ENCODE measurements at regions not wholly inside any gene's neighbourhood (a gene's known extent, or its start where the extent isn't known, plus 50 kb on each side); places are given as distances from the start of the nearest gene placed in this dataset.
A peak's percentile ranks its signal among the peaks of the same experiment; 100 is the strongest.

DNA sequence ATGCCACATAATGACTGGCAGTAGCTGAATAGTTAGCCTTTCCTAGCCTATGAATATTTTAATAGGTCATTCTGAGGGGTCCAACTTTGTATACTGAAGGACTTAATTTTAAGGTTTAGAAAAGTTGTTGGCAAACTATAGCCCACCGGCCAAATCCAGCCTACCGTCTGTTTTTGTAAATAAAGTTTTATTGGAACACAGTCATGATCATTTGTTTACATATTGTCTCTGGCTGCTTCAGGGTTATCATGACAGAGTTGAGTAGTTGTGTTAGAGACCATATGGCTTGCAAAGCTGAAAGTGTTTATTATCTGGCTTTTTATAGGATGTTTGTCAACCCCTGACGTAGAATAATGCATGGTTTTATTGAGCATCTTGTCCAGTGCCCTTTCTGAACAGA, 73.4 kb downstream of the NTMT2 start:
- no peak for DNase-seq (ENCODE audit: low spot score)

DNA sequence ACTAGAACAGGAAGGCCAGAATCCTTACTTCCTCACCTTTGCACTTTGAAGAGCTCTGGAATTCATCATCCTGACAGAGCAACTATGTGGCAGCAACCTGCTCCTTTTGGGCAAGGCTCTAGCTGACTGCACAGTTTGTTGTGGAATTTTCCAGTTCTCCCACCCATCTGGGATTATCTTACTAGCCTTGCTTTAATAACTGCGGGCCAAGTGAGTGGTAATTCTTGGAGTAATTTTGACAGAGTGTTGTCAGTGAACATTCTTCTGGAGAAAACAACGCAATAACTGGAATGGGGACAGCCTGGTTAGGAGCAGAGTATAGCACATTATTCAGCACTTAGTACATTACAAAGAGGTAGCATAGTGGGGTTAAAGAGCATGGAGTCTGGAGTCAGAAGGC, 75.3 kb downstream of the NTMT2 start:
- peak; percentile 56 for DNase-seq (ENCODE audit: low spot score)

DNA sequence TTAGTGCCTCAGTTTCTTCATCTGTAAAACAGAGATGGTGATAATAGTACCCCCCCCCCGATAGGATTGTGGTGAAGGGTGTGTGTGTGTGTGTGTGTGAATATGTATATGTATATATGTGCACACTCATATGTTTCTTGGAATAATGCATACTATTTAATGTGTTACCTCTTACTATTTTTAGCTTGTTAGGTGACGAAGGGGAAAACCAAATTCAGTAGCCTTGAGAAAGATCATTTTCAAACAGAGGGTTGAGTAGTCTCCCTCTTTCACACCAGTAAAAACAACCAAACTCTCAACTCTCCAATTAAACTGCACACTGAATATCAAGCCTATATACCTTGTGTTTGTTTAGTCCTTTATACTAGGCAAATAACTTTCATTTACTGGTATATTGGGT, 75.7 kb downstream of the NTMT2 start:
- DNase-seq (ENCODE audit: low spot score), result no peak

DNA sequence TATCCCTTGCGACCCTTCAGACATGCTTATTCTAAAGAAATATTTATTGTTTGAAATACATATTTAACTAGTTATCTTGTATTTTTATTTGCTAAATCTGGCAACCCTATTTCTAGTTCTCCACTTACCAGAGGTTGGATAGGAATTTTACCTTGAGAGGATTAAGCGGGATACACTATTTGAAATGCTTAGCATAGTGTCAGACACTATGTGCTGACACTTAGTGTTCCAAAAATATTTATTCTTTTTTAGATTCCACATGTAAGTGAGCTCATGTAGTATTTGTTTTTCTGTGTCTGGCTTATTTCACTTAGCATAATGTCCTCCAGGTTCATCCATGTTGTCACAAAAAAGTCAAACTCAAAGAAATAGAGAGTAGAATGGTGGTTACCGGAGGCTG, 78.7 kb downstream of the NTMT2 start:
- no peak for DNase-seq (ENCODE audit: low spot score)

DNA sequence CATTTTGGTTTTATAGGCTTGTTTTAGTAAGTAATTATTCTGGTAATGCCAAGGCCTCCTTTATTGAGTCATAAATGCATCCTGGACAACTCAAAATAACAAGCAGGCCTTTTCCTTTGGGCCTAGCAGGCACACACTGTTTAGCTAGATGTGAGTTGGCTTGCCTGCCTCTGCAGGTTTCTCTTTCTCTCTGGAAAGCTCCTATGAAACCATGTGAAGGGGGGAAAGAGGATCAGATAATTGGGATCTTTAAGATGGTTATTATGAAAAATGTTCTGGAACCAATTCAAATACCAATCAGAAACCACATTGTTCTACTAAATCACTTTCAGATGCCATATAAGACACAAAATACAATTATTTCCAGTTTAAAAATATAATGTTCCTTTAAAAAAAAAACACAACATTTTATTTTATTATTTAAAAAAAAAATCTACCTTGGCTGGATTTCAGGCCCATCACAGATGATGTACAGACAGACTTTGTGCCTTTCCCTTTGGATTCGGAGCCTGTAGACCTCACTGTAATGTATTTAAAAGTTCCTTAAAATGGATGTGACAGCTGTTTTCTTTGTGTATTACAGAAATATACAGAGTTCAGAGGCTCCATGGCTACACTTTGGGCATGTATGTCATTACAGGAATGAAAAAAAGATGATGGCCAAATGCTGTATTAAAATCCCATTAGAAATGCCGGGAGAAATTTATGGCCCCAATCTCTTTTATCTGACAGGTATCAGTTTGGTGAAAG, 80.2 kb downstream of the NTMT2 start:
- DNase-seq (ENCODE audit: low spot score), result no peak

DNA sequence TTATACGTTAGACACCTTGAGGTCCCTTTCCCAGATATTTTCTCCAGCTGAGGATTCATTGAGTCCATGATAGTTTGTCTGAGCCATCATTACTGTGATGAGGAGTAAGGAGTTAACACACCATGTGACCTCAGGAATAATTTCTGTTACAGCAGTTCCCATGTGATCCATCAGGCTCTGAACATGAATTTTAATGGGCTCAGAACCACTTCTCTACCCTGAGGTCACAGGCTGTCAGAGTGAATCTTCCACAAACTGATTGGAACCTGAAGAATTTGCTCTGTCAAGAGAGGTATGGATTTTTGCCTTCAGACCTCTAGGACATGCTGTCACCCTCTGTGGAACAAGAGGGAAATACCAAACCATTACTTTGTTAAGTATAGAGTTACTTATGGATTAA, 81.0 kb downstream of the NTMT2 start:
- no peak for DNase-seq (ENCODE audit: low spot score)

DNA sequence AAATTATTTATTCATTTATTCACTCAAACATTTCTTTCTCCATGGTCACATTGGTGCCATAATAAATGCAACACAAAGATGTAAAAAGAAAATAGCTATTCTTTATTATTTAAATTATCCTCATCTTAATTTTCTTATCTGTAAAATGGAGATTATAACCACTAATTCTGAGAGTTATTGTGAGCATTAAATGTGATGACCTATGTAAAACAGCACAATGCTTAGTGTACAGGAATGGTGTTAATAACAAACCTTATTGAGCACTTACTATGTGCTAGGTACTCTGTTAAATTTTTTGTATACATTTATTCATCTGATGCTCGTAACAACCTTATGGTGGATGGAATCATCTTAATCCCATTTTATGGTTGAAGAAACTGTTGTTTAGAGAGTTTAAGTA, 84.6 kb downstream of the NTMT2 start:
- no peak for DNase-seq (ENCODE audit: low spot score)

DNA sequence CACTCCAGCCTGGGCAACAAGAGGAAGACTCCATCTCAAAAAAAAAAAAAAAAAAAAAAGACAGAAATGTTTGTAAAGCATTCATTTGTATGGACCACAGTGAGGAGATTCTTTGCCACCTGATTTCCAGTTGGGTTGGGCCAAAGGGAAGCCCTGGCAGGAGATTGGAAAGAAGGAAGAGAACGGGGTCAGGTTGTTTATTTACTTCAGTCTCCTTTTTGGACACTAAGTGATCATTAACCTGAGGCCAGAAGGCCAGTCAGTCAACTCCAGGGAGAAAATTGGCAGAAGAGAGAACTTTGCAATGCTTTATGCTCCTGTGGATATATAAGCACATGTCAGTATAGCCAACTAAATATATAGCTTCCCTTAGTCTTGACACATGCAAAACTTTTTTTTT, 85.9 kb downstream of the NTMT2 start:
- DNase-seq (ENCODE audit: low spot score), result no peak

DNA sequence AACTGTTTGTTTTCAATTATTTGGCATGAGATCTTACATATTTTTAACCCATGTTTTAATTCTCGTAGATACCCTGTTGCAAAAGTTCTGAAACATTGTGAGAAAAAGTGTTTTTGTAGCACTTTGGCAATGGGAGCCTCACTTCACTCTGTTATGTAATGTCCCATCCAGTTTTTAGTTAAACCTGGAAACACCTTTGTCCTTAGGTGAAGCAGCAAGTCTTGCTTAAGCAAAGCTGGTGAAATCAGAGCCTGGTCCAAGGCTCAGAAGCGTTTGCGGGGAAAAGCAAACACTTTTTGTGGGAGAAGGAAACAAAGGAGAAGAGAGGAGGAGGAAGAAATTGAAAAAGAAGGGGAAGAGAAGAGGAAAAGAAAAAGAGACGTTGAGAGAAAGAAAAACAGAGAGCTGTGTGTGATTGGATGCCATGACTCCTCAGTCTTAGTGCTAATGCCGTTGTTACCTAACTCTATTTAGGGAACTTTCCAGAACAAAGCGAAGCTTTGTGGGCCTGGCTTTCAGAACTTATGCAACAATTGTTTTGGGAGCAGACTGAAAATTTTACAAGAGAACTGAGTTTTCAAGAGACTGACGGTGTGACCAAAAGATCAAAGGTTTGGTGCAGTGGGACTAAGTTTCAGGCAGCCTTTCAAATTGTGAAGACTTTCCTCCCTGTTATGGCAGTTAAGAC, 93.1 kb downstream of the NTMT2 start:
- no peak for DNase-seq (ENCODE audit: low spot score)

DNA sequence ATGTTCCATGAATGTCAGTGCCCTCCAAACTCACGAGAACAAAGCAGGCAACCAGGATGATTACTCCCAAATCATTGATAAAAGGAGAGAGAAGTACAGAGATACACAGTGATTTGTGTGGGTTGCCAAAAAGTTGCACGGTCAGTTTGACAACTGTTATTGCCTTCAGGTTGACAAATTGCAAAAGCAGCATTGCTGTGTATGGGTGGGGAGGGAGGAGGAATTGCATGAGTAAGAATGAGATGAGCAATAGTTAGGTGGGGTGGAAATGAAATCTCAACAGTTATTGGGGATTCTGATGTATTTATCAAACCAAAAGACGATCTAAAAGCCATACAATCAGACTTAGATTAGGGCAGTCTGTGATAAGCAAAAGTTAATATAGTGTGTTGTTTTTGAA, 93.7 kb downstream of the NTMT2 start:
- DNase-seq (ENCODE audit: low spot score), result no peak

DNA sequence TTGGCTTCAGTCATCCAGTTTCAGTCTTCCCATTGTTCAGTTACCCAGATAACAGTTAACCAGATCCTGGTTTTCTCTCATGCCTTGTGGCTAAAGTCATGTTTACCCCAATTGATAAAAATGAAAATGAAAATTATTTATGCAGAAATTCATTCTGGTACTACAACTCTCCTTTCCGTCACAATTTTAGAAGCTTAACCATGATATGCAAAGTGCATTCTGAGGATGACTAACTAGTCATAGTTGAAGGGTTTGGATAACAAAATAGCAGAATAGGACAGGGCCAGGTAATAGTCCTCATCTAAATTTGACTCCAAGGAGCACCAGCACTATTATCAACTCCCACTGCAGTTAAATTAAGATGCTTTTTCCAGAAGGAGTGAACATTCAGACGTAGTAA, 94.7 kb downstream of the NTMT2 start:
- no peak for DNase-seq (ENCODE audit: low spot score)

DNA sequence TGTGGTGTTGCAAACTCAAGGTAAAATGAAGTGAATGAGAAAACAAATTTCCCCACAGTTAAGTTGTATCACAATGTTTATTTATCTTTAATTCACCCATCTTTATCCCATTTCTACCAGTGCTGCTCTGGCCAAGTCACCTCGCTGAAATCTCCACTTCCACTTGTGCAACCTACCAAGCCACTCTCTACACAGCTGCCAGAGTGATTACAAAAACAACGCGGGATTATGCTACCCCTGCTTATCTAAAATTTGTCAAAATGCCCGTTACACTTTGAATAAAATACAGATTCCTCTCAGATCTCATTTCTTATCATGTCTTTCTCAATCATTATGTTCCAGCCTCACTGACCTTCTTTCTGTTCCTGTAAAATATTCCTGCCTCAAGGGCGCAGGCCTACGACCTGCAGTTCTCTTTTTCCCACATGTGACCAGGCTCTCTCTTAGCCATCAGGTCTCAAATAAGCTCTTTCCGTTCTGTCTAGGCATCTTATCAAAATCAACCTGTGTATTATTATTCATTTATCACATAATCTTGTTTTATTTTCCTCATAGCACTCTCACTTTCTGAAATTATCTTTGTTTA, 95.6 kb downstream of the NTMT2 start:
- DNase-seq (ENCODE audit: low spot score), result no peak

DNA sequence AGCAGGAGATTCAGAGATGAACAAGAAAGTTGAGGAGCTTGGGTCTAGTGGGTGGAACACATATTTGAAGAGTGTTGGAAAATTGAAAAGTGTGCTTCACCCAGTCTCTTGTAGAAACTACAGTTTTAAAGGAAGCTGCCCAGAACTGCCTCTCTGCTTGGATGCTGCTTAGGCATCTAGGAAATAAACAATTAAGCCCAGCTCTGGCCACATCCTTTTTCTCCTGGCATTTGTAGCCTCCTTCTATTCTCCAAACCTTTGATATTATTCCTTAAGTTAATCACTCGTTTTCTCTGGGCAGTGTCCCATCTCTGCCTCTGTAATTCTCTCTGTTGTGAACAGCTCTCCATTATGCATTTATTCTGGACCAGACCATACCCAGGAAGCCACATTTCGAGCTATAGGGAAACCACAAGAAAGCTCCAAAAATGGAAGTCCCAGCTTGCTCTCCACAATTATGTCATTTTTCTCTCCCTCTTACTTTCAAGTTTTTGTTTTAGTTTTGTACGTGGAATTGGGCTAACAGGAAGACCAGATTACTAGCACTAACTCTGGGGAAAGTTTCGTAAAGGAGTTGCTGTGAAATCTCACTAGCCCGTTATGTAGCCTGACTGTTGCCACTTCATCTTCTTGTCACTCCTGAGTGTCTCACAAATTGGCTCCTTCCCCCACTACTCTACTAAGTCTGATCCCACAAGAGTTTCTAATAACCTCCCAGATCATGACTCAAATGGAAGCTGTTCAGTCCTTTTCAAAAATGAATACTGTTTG, 102.2 kb downstream of the NTMT2 start:
- DNase-seq (ENCODE audit: low spot score), result no peak

DNA sequence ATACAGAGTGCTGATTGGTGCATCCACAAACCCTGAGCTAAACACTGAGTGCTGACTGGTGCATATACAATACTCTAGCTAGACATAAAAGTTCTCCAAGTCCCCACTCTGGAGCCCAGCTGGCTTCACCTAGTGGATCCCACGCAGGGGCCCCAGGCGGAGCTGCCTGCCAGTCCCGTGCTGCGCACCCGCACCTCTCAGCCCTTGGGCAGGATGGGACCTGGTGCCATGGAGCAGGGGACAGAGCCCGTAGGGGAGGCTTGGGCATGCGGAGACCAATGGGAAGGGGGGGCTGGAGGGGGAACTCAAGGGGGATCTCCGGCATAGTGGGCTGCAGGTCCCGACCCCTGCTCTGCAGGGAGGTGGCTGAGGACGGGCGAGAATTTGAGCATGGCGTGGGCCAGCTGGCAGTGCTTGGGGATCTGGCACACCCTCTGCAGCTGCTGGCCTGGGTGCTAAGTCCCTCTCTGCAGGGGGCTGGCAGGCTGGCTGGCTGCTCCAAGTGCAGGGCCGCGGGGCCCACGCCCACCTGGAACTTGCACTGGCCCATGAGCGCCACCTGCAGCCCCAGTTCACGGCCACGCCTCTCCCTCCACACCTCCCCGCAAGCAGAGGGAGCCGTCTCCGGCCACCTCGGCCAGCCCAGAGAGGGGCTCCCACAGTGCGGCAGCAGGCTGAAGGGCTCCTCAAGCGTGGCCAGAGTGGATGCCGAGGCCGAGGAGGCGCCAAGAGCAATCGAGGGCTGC, 104.9 kb downstream of the NTMT2 start:
- DNase-seq (ENCODE audit: low spot score), result no peak

DNA sequence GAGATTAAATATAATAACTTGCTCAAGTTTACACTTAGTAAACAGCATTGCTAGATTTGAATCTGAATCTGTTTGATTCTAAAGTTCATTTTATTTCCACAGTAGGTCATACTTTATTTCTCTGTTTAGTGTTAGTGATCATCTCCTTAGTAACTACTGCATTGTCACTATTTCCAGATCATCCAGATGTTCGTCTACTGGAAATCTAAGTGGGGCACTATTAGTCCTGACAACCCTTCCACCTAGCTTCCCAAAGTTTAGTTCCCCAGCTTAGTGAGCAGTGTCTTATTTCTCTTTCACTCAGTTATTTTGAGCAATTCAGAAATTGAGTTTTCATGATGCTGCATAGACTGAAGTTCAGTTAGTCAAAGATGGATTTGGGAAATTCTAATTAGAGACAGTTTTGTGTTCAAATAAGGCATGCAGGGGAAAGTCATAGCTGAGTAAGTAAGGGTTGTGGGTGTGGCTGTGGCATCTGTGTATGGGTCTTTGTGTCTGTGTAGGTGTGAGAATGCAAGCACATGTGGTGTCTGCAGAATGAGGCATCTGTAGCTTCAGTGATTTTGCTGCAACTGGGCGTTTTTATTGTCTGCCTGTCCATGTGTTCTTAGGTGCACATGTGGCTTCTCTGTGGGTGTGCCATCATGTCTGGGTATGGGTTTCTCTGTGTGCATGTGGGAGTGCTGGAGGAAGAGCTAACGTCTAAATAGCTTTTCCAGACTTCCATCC, 107.3 kb downstream of the NTMT2 start:
- no peak for DNase-seq (ENCODE audit: low spot score)

DNA sequence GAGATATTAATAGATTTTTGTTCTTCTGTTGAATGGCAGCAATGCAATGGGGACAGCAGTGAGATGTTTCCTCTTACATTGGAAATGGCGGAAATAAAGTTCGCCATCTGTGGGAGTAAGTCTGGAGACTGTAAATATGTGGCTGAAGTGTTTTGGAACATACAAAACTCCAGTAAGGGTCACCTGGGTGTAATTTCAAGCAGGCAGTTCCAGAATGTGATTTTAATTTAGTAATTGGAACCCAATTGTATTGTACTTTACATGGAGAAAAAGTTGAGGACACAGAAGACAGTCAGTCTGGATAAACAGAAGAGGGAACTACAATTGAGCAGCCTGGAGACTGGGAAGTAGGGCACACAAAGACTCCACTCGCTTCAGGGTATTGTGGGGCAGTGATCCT, 108.6 kb downstream of the NTMT2 start:
- DNase-seq (ENCODE audit: low spot score), result no peak

DNA sequence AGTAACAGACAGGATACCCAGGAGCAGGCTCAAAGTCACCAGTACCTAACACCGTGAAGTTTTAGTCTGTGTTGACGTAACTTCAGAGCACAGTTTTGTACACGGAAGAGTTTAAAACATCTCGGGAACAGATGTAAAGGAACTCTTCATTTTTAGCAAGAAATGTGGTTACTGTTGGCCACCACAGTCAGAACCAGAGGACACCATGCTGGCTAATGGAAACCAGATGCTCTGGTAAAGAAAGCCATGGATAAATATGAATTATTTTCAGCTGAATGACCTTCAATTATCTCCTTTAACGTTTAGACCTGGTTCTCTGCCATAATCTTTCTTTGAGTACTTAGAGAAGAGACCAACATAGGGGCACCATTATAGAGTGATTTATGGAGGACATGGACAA, 115.9 kb downstream of the NTMT2 start:
- DNase-seq (ENCODE audit: low spot score), result no peak

DNA sequence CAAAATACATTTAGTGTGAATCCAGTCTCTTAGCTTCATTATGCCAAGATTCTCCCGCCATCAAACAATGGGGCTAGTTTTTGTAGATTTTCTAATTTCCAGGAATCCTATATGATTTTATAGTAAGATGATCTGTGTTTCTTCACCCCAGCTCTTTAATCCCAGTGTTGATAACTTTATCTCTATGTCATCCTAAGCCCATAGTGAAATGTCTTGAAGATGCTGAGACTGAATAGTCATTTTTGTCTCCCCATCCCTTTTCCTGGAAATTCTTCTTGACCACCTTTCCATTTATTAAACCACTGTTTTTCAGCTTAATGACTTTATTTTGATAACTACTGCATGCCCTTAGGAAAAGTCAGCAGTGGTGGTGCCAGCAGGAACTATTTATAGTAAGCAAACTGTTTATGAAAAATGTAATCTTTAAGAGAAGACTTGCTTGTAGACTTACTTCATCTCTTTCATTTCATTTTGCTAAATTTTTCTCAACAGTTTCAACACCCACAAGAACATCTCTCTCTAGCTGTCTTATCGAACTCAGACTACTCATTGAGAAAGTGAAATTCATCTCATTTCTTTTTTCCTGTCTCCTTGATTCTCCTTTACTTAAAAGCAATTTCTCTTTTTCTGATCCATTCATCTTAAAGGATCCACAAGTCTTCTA, 116.6 kb downstream of the NTMT2 start:
- no peak for DNase-seq (ENCODE audit: low spot score)

DNA sequence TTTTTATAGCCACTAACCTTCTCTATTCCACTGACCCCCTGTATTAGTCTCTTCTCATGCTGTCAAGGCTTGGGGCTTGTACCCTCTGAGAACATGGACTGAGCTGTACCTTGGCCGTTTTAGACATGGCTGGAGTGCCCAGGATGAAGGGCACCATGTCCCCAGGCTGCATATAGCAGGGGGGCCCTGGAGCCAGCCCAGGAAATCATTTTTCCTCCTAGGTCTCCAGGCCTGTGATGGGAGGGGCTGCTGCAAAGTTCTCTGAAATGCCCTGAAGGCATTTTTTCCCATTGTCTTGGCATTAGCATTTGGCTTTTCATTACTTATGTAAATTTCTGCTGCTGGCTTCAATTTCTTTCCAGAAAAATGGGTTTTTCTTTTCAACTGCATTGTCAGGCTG, 119.5 kb downstream of the NTMT2 start:
- no peak for DNase-seq (ENCODE audit: low spot score)

DNA sequence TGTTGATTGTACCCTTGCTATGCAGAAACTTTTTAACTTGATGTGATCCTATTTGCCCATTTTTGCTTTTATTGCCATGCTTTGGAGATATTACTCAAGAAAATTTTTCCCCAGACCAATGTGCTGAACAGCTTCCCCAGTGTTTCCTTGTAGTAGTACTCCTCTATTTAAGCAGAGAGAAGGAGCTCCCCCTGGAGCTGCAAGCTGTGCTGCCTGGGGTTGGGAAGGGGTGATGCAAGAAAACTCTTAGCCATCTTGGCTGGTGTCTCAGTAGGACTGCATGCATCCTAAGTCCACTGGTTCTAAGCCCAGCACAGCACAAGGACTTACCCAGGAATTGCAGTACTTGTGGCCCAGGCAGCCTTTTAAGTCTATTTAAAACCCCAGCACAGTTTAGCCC, 121.6 kb downstream of the NTMT2 start:
- no peak for DNase-seq (ENCODE audit: low spot score)

Measured in mucosa of gallbladder (tissue), 1 donor.